SK-N-SH (cell line): ENCODE measurements at regions not wholly inside any gene's neighbourhood (a gene's known extent, or its start where the extent isn't known, plus 50 kb on each side); places are given as distances from the start of the nearest gene placed in this dataset.

Experiments
- CTCF ChIA-PET: fragments of 300-600, 350-600 bp; formaldehyde crosslinking; extraction: SDS; loops from one replicate; lab custom pipeline; 2021; lab: Yijun Ruan, JAX
- POLR2A ChIA-PET: fragments of 350-600 bp; sonication (Branson Sonifier 250); formaldehyde crosslinking; extraction: SDS; loops from one replicate; lab custom pipeline; 2020; ENCODE audit warnings: antibody characterized with exemption, inconsistent platforms; lab: Yijun Ruan, JAX
- DNase-seq: peaks from one replicate; pipeline ENCODE4 v3.0.0; 2012
- H2AFZ ChIP-seq: fragments of 200-600 bp; sonication (generic); 2 replicates; pipeline ENCODE4 v1.8.1; 2016; ENCODE audit warnings: antibody characterized with exemption, mild to moderate bottlenecking, low read depth
- H3F3A ChIP-seq: fragments of 200-600 bp; sonication (generic); replicated peaks from 2 replicates; pipeline ENCODE3; 2016; ENCODE audit warnings: antibody characterized with exemption, mild to moderate bottlenecking; ENCODE audit not compliant: insufficient read depth
- H3K27ac ChIP-seq, 2 experiments: fragments of 200-500 bp in 1 of 2; fragments of 200-600 bp in 1 of 2; sonication (Bioruptor generic) in 1 of 2; sonication (generic), shearing (Covaris generic) in 1 of 2; 2 replicates each; pipeline versions ENCODE4 v1.5.1 to v1.6.1; 2014 to 2016; ENCODE audit warnings: low read depth in 2 of 2, inconsistent platforms in 1 of 2, low read length in 1 of 2, mild to moderate bottlenecking in 1 of 2, mixed read lengths in 1 of 2
- H3K27me3 ChIP-seq: fragments of 200-600 bp; sonication (generic), shearing (Covaris generic); 2 replicates; pipeline ENCODE4 v1.6.1; 2016; ENCODE audit warnings: mixed run types; ENCODE audit not compliant: insufficient read depth
- H3K36me3 ChIP-seq, 2 experiments: fragments of 200-500 bp in 1 of 2; fragments of 200-600 bp in 1 of 2; sonication (Bioruptor generic) in 1 of 2; sonication (generic) in 1 of 2; replicated peaks in 1 of 2; 2 replicates each; pipeline versions ENCODE3 to v1.5.1; 2014 to 2016; ENCODE audit warnings: low read length in 1 of 2, mild to moderate bottlenecking in 1 of 2; ENCODE audit not compliant: insufficient read depth in 2 of 2, control insufficient read depth in 1 of 2
- H3K4me1 ChIP-seq, 2 experiments: fragments of 200-500 bp in 1 of 2; fragments of 200-600 bp in 1 of 2; sonication (Bioruptor generic) in 1 of 2; sonication (generic), shearing (Covaris generic) in 1 of 2; 2 replicates each; pipeline versions ENCODE4 v1.5.1 to v1.6.1; 2014 to 2016; ENCODE audit warnings: low read depth in 1 of 2, low read length in 1 of 2, mixed run types in 1 of 2; ENCODE audit not compliant: insufficient read depth in 2 of 2, control insufficient read depth in 1 of 2
- H3K4me2 ChIP-seq: fragments of 200-600 bp; sonication (generic), shearing (Covaris generic); 2 replicates; pipeline ENCODE4 v1.6.1; 2017; ENCODE audit warnings: mixed run types
- H3K4me3 ChIP-seq, 2 experiments: fragments of 200-500 bp in 1 of 2; fragments of 200-600 bp in 1 of 2; sonication (Bioruptor generic) in 1 of 2; sonication (generic), shearing (Covaris generic) in 1 of 2; 2 replicates each; pipeline versions ENCODE4 v1.5.1 to v1.8.1; 2014 to 2016; ENCODE audit warnings: low read depth in 2 of 2, inconsistent platforms in 1 of 2, low read length in 1 of 2, mild to moderate bottlenecking in 1 of 2, mixed read lengths in 1 of 2, moderate library complexity in 1 of 2
- H3K79me2 ChIP-seq: fragments of 200-600 bp; sonication (generic); 2 replicates; pipeline ENCODE4 v1.8.1; 2017; ENCODE audit warnings: mild to moderate bottlenecking; ENCODE audit not compliant: insufficient read depth
- H3K9ac ChIP-seq: fragments of 200-600 bp; sonication (generic); 2 replicates; pipeline ENCODE4 v1.6.1; 2017; ENCODE audit warnings: mixed run types
- H3K9me2 ChIP-seq: fragments of 200-600 bp; sonication (generic); 2 replicates; pipeline ENCODE4 v1.6.1; 2017; ENCODE audit warnings: mixed run types
- H3K9me3 ChIP-seq: fragments of 200-600 bp; sonication (generic); 2 replicates; pipeline ENCODE4 v1.6.1; 2017; ENCODE audit warnings: mixed run types, mild to moderate bottlenecking, moderate library complexity
- H4K20me1 ChIP-seq: fragments of 200-600 bp; sonication (generic); 2 replicates; pipeline ENCODE4 v1.6.1; 2017; ENCODE audit warnings: mild to moderate bottlenecking, mixed run types; ENCODE audit not compliant: insufficient read depth
- CHD2 ChIP-seq: fragments of 150-350 bp; IDR thresholded peaks from 2 replicates; pipeline ENCODE4 v1.6.1; 2018; ENCODE audit warnings: low read length; ENCODE audit not compliant: partially characterized antibody
- FOSL2 ChIP-seq: IDR thresholded peaks from 2 replicates; pipeline ENCODE4 v1.4.0; 2012; ENCODE audit warnings: low read depth, mild to moderate bottlenecking, moderate library complexity, borderline replicate concordance
- FOXM1 ChIP-seq: IDR thresholded peaks from 2 replicates; pipeline ENCODE4 v1.4.0; 2012; ENCODE audit warnings: low read depth, mild to moderate bottlenecking
- IRF3 ChIP-seq: fragments of 150-350 bp; IDR thresholded peaks from 2 replicates; pipeline ENCODE4 v1.6.1; 2016; ENCODE audit warnings: mild to moderate bottlenecking, low read depth, low read length
- MXI1 ChIP-seq: IDR thresholded peaks from 2 replicates; pipeline ENCODE4 v1.6.1; 2012; ENCODE audit warnings: mild to moderate bottlenecking, low read depth, low read length, improper control_type of control experiment
- NFIC ChIP-seq: IDR thresholded peaks from 2 replicates; pipeline ENCODE4 v1.4.0; 2012; ENCODE audit warnings: borderline replicate concordance
- REST ChIP-seq: IDR thresholded peaks from 2 replicates; pipeline ENCODE4 v1.6.1; 2012; ENCODE audit warnings: mild to moderate bottlenecking, low read depth, low read length, moderate library complexity
- RXRA ChIP-seq: IDR thresholded peaks from 2 replicates; pipeline ENCODE4 v1.4.0; 2012; ENCODE audit warnings: low read depth, mild to moderate bottlenecking, borderline replicate concordance
- SIN3A ChIP-seq: IDR thresholded peaks from 2 replicates; pipeline ENCODE4 v1.6.1; 2012; ENCODE audit warnings: low read depth, mild to moderate bottlenecking, low read length, moderate library complexity, borderline replicate concordance
- SMC3 ChIP-seq: IDR thresholded peaks from 2 replicates; pipeline ENCODE4 v1.6.1; 2012; ENCODE audit warnings: low read depth, low read length, improper control_type of control experiment
- TAF1 ChIP-seq: IDR thresholded peaks from 2 replicates; pipeline ENCODE4 v1.6.1; 2012; ENCODE audit warnings: low read depth, mild to moderate bottlenecking, low read length, moderate library complexity, borderline replicate concordance
- TCF12 ChIP-seq: IDR thresholded peaks from 2 replicates; pipeline ENCODE4 v1.4.0; 2012
- USF1 ChIP-seq: IDR thresholded peaks from 2 replicates; pipeline ENCODE4 v1.4.0; 2012; ENCODE audit warnings: low read depth, borderline replicate concordance
- USF2 ChIP-seq: fragments of 150-350 bp; IDR thresholded peaks from 2 replicates; pipeline ENCODE4 v1.6.1; 2017; ENCODE audit warnings: antibody characterized with exemption, low read length, low read depth, borderline replicate concordance
- WGBS: methylation state at CpG from one replicate; pipeline ENCODE4 v1.1.6; 2017; ENCODE audit warnings: low lambda C conversion rate; 5-methylcytosine and 5-hydroxymethylcytosine counted together

- WGBS, result 59% methylated on average over 5 of the region's 5 CpGs
- H3K27ac ChIP-seq, result no peak overlapping the region
- no peak for TF ChIP-seq REST
- no peak for TF ChIP-seq IRF3
- no peak for TF ChIP-seq FOSL2
- TF ChIP-seq SIN3A, result no peak
- TF ChIP-seq RXRA, result no peak
- no peak for TF ChIP-seq SMC3
- TF ChIP-seq USF2, result no peak
- TF ChIP-seq TCF12, result no peak
- TF ChIP-seq NFIC, result no peak
- no peak for TF ChIP-seq CHD2
- TF ChIP-seq FOXM1, result no peak
- no peak for TF ChIP-seq MXI1
- TF ChIP-seq TAF1, result no peak
- no peak for TF ChIP-seq USF1
- TF ChIP-seq, all 33 proteins: peak for 0
- ChIA-PET POLR2A (no interaction called here), CTCF (interaction anchor here (0.6 kb wide), 1 partner anchor 33 kb away, joined by 3 read pairs; no protein-coding TSS in a partner anchor)
- no peak for DNase-seq
- H2AFZ ChIP-seq, result no peak overlapping the region
- no peaks in the 10 kb centered on the region for H3K9me3 ChIP-seq
- no peaks in the 10 kb centered on the region for H3K4me1 ChIP-seq
- H3K79me2 ChIP-seq, result no peaks in the 10 kb centered on the region
- H3K4me2 ChIP-seq, result no peak overlapping the region
- no peak overlapping the region for H3K4me3 ChIP-seq
- no peaks in the 10 kb centered on the region for H3K9me2 ChIP-seq
- H3F3A ChIP-seq, result no peaks in the 10 kb centered on the region
- H3K36me3 ChIP-seq, result no peaks in the 10 kb centered on the region
- no peaks in the 10 kb centered on the region for H4K20me1 ChIP-seq
- H3K27me3 ChIP-seq, result no peaks in the 10 kb centered on the region
- H3K9ac ChIP-seq, result no peak overlapping the region
These were observed 125.9 kb upstream of the LOC128125822 start for GRCh38 chr6:63446405-63446804.
